Islet of Langerhans (tissue), 1 donor: ENCODE measurements at regions not wholly inside any gene's neighbourhood (a gene's known extent, or its start where the extent isn't known, plus 50 kb on each side); places are given as distances from the start of the nearest gene placed in this dataset.

Experiments
- FAIRE-seq: peaks from one replicate; lab custom pipeline; 2011; peaks lifted over from hg19 to GRCh38; lab: Jason Lieb, UNC

DNA sequence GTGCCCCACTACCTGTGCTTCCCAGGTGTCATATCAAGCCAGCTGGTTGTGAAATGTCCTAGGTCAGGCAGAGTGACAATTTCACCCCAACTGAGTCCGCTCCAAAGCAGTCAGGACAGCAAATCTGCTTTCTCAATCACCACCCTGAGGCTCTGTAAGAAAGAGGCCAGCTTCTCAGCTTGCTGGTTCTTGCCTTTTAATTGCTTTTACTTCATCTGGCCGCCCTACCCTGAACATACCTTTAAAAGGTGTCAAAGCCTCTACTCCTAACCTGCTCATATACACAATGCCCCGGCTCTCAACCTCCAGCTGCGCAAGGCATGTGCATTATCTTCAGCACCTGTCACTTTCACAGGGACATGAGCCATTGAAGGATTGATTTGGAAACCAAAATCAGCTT lies 581.6 kb downstream of the NPHP4 start:
- no peak for FAIRE-seq

DNA sequence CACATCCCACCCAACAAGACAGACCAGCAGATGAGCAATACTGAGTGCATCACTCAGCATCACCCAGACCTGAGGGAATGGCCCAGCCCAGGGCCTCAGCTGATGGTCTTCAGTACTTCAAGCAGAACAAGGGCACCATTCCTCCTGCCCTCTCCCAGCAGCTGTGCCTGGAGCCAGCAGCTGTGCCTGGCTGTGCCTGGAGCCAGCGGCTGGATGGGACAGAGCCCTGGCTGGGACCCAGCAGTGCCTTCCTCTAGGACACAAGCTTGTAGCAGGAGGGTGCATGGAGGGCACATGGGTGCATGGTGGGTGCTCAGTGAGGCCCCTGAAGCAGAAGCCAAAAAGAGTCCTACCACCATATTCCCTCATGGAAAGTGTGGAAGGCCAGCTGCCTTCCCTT lies 583.8 kb downstream of the NPHP4 start:
- no peak for FAIRE-seq

DNA sequence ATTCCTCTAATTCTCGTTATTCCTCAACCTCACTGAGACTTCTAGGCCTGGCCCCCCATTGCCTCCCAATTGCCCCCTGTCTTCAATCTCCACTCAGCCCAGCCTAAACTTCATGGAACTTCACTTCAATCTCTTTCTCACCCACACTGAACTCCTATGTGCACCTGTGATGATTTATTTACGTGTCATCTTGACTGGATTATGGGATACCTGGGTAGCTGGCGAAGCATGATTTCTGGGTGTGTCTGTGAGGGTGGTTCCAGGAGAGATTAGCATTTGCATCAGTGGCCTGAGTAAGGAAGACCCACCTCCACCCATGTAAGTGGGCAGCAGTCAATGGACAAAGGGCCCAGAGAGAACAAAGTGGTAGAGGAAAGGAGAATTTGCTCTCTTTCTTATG lies 587.0 kb downstream of the NPHP4 start:
- FAIRE-seq, result no peak

DNA sequence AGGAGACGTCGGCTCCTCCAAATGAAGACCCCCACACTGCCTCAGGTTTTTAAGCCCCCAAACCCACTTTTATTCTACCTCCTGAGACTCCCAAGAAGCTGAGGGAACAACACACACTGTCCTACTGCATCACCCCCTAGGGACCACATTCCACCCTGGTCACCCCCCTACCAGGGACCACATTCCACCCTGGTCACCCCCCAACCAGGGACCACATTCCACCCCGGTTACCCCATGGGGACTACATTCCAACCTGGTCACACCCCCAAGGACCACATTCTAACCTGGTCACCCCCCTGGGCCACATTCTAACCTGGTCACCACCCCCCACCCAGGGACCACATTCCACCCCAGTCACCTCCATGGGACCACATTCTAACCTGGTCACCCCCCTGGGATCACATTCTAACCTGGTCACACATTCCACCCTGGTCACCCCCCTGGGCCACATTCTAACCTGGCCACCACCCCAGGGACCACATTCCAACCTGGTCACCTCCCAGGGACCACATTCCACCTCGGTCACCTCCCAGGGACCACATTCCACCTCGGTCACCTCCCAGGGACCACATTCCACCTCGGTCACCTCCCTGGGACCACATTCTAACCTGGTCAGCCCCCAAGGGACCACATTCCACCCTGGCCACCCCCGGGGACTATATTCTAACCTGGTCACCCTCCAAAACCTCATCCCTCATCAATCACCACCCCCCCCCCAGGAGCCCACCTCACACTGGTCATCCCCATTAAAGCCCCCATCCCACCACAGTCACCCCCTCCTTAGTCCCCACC lies 587.6 kb downstream of the NPHP4 start:
- no peak for FAIRE-seq

DNA sequence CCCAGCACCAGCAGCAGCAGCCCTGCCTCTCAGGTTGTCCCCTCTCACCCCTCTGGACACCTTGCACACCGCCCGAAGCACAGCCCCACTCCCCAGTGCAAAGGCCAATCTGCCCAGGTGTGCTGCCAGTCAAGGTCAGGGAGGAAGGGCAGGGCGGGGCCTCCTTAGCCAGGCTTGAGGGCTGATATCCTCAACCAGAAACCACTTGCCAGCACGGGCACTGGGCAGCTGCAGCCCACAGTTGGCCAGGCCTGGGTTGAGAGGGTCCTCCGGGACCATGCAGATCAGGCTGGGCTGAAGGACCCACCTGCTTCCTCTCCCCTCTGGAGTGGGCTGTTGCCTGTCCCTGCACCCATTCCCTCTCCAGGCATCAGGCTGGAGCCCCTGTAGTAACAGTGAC lies 588.3 kb downstream of the NPHP4 start:
- FAIRE-seq, result no peak

DNA sequence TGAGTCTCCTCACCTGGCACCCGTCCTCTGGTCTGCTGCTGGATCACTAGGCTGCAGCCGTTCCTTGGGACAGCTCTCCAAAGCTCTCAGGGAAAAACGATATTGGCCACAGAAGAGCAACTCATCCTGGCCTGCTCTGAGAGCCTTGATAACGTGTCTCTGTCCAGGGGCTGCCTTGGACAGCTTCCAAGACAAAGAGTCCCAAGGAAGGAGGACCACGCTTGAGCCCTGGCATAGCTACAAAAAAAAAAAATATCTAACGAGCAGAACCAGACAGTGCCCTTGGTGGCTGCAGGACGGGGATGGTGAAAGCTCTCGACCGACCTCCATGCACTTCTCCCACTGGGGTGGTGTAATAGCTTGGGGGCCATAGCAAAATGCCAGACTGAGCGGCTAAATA lies 589.6 kb downstream of the NPHP4 start:
- no peak for FAIRE-seq

DNA sequence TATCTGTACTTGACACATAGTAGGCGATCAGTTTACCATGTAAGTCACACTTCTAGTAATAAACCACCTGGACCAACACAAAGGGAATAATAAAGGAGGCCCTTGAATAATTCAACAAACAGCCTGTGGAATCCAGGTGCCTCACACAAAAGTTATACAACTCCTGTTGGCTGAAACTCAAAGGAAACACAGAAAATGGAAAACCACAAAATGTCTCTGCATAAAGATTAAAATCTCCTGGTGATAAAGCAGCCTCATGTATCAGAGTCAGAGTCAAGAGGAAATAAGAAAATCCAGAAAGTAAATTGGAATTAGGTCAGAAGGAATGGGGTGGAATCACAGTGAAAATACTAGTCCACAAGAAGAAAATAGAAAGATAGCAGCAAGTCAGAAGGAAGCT lies 592.5 kb downstream of the NPHP4 start:
- no peak for FAIRE-seq

DNA sequence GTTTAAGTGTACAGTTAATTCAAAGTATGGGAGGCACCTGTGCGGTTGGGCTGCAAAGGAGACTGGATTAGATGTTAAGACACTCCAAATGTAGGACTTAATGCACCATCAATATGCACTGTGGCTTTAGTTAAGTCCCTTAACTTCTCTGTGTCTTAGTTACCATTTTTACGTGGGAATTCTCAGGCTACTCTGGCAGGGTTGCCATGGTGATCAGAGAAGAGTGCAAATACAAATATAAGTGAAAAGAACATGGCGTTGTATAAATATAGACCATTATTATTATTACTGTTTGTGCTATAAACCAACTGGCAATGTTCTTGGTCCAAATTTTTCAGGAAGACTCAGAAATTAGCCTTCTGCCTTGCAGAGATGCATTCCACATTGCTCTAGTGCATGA lies 595.6 kb downstream of the NPHP4 start:
- no peak for FAIRE-seq

DNA sequence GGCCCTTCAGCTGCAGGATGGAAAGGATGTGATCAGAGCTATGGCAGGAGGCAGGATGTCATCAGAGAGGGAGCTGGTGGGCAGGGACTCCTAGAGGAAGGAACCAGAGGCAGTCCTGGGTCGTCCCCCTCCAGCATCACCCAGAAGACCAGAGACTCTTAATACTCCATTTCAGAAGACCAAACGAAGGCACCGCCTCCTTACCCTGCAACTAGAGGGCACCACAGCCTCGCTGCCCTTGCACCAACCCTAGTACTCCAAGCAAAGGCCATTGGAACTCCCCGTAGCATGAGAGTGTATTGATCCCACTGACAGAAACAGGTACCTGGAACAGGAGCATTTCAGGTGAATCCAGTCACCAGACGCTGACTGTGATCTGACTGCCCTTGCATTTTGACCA lies 598.1 kb downstream of the NPHP4 start:
- no peak for FAIRE-seq

DNA sequence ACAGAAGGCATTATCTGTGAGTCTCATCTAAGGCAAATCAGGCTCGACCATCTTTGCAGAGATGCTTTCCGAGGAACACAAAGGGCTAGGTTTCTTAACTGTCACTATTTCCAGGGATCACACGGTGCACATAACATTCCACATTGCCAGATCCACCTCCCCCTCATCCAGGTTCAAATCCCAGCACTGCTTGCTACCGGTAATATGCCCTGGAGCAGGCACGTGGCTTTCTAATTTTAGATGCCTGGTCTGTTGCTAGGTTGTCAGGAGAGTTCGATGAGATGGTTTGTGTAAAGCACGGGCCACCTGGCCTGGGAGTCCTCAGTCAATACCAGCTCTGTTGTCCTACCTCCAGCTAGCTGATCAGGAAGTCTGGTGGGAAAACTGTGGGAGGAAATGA lies 598.6 kb downstream of the NPHP4 start:
- no peak for FAIRE-seq

DNA sequence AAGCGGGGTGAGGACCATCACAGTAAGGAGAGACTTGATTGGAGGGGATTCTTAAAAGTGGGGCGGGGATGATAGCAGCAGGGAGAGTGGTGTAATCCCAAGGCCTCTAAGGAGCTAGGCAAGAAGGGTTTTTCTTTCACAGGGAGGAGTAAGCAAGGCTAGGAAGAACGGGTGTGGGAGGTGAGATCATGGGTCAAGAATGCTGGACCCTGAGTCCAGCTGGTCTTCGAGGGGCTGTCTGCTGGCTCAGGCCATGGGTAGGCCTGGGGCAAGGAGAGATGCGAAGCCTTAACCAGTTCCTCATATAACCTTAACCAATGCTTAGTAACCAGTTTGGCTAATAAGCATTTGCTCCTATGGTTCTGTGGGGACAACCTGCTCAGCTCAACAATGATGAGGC lies 599.1 kb downstream of the NPHP4 start:
- no peak for FAIRE-seq

DNA sequence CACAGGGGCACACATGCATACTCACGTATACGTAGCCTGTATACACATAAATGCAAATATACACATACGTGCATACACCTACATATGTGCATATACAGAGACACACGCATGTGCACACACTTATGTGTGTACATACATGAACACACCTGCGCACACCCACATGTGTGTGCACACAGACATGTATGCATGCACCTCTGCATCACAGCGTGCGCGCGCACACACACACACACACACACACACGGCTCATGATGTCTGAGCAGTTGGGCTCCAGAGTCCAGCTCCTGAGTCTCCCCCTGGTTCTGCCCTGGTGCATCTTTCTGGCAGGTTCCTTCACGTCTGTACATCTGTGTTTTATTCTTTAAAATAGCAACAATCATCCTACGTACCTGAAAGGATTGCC lies 600.5 kb downstream of the NPHP4 start:
- FAIRE-seq, result no peak

DNA sequence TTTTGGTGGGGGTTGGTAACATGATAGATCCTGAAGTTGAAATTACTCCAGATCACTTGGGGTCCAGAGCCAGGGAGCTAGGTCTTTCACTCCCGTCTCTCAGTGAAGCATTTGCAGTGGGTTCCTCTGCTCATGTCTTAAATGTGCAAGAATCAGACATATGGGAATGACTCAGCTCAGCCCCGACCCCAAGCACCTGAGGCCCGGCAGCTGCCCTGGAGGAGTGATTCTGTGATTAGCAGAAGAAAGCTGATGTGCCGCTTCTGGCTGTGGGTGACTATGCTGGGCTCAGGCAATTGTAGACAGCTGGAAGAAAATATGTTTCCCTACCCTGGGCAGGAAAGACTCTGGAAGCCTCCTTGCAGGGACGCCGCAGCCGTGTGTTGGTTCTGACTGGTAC lies 601.7 kb downstream of the NPHP4 start:
- FAIRE-seq, result no peak

DNA sequence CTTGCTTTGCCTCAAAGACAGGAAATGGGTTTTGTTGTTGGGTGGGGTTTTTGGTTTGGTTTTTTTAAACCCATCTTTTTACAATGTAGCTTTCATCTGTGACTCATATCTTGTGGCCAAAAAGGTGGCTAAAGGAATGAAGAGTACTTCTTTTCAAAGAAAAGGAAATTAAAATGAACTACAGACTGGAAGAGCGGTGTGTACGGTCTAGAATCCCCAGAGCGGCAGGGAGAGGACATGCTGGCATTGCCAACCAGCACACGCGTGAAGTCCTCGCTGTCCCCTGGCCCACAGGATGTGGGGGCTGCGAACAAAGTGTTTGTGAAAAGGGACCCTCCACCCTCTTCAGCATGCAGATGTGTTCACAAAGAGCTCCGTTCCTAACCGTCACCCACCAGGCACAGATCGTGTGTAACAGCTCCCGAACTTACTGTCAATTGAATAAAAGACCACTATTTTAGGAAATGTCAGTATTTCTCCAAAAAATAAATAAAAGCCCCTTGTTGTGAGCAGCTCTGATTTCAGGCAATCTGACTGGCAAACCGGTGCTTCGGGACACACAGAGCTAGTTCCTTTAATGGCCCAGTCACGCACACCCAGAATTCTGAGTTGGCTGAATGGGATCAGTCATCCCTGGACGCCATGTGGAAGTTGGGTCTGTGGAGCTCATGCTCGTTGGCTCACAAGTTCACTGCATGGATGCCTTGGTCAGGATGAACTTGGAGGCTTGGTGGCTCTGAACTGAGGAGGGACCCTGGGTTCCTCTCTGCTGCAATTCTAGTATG lies 602.9 kb downstream of the NPHP4 start:
- no peak for FAIRE-seq

DNA sequence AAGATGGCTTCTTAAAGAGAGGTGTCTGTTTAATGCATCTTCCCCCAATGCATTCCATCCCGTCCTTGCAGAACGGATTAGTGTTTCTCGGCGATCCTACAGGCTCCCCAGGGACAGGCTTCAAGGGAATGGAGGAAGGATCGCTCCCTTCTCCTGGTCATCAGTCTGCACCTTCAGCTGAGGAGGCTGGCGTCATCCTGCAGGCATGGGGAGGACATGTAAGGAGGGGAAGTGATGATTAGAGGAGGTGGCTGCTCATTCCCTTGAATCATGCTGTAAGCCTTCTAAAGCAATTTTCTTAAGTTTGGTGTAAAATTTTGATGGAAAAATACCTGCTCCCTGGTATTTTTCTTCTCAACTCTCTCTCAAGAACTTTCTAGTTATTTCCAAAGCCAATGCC lies 603.6 kb downstream of the NPHP4 start:
- no peak for FAIRE-seq

DNA sequence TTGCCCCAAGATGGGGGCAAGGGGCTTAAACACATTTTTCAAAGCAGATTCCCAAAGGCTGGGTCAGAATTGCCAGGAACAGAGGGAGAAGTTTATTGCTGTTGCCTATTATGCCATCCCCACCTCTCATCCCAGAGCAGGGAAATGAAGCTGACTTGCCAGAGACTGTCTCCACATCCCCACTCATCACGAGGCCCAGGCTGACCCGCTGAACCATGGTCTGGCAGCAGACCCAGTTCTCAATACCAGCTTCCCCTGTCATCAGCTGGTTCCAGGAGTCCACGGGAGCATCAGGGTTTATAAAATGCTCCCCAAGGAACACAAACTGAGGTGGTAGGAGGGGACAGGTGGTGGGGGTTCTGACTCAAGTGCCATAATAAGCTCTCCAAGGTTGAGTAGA lies 605.9 kb downstream of the NPHP4 start:
- no peak for FAIRE-seq

DNA sequence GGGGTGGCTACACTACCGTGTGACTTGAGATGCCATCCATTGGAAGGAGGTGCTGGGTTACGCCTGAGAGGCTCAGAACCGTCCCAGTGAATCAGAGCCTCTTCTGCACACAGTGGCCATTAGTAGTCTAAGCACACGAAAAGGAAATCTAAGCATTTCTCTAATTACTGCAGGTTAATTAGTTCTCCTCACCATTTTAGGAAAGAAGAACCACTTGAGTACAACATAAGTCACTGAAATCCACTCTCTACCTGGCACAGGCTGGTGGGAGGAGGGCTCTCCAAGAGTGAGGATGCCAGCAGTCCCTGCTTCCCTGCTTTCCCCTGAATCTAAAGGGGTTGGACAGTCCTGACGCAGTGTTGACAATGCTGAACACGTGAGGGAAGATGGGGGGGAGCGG lies 606.3 kb downstream of the NPHP4 start:
- FAIRE-seq, result no peak

DNA sequence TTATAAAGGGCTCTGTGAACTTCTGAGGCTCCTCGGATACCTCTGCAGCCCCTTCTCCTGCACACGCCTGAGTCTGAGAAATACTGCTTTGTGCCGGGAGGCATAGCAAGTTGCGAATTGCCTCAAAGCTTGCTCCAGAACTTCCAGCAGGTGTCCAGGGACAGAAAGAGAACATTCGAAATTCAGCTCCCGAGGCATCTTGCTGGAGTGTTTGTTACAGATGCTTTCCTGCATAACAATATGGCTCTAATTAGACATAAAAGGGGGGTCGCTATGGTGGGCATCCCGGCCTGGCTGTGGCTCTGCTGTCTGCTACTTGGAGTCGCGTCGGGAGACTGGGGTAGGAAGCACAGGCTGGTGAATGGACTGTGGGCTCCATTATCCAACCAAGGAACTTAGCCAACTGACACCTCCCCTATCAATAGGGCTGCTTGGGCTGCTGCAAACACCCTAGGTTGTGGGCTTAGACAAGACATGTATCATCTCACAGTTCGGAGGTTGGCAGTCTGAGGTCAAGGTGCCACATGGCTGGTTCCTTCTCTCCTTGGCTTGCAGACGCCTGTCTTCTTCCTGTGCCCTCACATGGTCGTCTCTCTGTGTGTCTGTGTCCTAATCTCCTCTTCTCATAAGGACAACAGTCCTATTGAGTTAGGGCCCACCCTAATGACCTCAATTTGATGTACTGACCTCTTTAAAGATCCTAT lies 607.0 kb downstream of the NPHP4 start:
- no peak for FAIRE-seq

DNA sequence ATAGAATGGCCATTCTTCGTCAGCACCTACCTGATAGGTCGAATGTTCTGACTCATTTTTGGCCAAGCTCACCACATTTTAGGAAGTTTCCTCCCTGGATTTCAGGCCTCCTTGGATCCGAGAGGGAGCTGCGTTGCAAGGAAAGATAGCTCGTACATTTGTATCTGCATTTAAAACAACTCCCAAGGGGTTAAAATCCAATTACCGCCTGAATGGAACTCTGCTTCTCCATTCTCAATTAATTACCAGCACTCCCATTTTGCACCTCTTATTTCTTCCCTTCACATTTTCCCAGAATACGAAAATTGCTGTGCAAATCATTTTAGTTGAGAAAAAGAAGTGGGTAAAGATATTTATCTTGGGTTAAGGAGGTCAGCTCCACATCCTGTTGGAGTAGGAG lies 610.7 kb downstream of the NPHP4 start:
- no peak for FAIRE-seq

DNA sequence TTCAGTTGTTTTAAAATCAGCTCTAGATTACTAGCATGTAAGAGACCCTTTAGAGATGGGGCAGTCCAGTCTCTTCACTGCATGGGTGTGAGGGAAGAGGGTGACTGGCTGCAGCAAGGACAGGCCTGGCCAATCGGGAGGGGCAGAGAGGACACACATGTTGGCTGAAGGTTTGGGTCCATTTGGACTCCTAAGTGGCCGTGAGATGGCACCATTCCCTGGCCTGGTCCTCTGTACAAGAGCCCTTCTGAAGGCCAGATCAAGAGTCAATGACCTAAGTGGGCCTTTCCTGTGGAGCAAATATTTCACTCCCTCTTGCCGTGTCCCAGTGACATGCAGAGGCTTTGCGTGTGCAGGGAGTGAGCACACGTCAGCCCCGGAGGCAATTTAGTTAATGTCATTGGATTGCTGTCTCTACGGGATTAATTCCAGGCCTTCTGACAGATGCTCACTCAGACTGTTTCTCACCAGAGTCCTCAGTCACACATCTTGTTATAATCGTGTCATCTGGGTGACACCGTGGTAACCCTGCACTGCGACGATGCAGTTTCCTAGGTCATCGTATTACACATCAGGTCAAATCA lies 613.0 kb downstream of the NPHP4 start:
- no peak for FAIRE-seq

DNA sequence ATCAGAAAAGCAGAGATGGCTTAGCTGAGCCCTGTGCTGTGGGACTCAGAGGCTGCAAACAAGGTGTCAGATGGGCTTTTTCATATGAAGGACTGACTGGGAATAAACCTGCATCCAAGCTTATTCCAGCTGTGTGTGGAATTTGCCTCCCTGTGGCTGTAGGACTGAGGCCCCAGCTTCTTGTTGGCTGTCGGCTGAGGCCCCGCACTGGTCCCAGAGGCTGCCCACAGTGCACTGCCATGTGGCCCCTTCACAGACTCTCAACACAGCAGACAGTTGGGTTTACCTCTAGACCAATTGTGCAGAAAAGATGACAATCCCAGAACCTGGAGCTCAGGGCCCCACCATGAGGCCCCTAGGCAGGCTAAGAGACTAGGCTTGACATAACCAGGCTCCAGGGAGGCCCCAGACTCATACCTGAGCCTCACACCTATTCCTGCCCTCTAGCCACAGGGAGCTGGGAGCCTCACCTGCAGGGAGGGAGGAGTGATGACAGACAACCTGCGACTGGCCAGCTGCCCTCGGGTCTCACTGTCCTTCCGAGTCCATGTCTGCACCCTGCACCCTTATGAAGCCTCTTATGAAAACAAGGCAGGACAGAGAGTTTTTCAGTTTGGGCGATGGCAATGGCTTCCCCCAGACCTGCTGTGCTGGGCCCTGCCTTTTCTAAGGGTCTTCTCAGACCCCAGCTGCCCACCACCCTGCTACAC lies 615.5 kb downstream of the NPHP4 start:
- FAIRE-seq, result no peak

DNA sequence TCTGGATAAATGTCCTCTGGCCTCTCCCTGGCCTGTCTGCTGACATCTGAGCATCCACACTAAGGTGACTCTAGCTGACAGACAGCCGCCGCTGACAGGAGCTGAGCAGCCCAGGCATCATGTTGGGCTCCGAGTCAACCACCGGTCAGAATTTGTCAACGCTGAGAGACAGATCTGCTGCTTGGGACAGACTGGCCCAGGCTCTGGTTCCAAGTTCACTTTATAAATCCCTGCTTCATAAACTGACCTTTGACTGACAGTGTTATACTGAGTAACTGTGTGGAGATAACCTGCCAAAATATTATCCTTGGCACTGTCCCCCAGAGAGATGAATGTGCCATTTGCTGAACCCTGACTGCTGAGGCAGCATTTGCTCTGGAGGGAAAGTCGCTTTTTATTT lies 616.7 kb downstream of the NPHP4 start:
- FAIRE-seq, result no peak
